OCI-M1 (cell line): ENCODE measurements at regions not wholly inside any gene's neighbourhood (a gene's known extent, or its start where the extent isn't known, plus 50 kb on each side); places are given as distances from the start of the nearest gene placed in this dataset.
"Not testable (repeated sequence)": the region's sequence is repeated elsewhere in the genome, so short reads cannot be mapped to it uniquely, and the experiment has no call there.

Experiments
- DNase-seq: peaks from one replicate; lab custom pipeline; 2025; lab: John Stamatoyannopoulos, UW

- no peak for DNase-seq
These were observed 192.2 kb upstream of the HS6ST1 start for GRCh38 chr2:128510701-128511397.

- DNase-seq: no peak
These were observed 193.2 kb upstream of the HS6ST1 start for GRCh38 chr2:128511731-128512378.

GRCh38 chr2:128512379-128513115, 193.9 kb upstream of the HS6ST1 start:
- no peak for DNase-seq

- no peak for DNase-seq
These were observed 194.7 kb upstream of the HS6ST1 start for GRCh38 chr2:128513116-128513960.

- DNase-seq: no peak
These were observed 195.3 kb upstream of the HS6ST1 start for GRCh38 chr2:128513961-128514283.

GRCh38 chr2:128514555-128514955, 195.9 kb upstream of the HS6ST1 start:
- DNase-seq: no peak

- DNase-seq: no peak
These were observed 198.3 kb upstream of the HS6ST1 start for GRCh38 chr2:128516938-128517337.

GRCh38 chr2:128519028-128519427, 200.4 kb upstream of the HS6ST1 start:
- DNase-seq: not testable (repeated sequence)

GRCh38 chr2:128519517-128520215, 201.0 kb upstream of the HS6ST1 start:
- DNase-seq: no peak

- no peak for DNase-seq
These were observed 201.7 kb upstream of the HS6ST1 start for GRCh38 chr2:128520340-128520739.

- DNase-seq: no peak
These were observed 202.1 kb upstream of the HS6ST1 start for GRCh38 chr2:128520791-128521190.

- DNase-seq: no peak
These were observed 202.8 kb upstream of the HS6ST1 start for GRCh38 chr2:128521482-128521881.

- no peak for DNase-seq
These were observed 204.2 kb upstream of the HS6ST1 start for GRCh38 chr2:128522829-128523228.

- DNase-seq: no peak
These were observed 204.8 kb upstream of the HS6ST1 start for GRCh38 chr2:128523457-128523856.

- DNase-seq: no peak
These were observed 205.5 kb upstream of the HS6ST1 start for GRCh38 chr2:128524183-128524582.

- DNase-seq: no peak
These were observed 207.0 kb upstream of the HS6ST1 start for GRCh38 chr2:128525653-128526052.

- no peak for DNase-seq
These were observed 207.8 kb upstream of the HS6ST1 start for GRCh38 chr2:128526455-128526976.

- DNase-seq: no peak
These were observed 209.5 kb upstream of the HS6ST1 start for GRCh38 chr2:128528133-128528532.

- DNase-seq: no peak
These were observed 211.4 kb upstream of the HS6ST1 start for GRCh38 chr2:128530025-128530573.

GRCh38 chr2:128531856-128532255, 213.2 kb upstream of the HS6ST1 start:
- peak; percentile 73 for DNase-seq

GRCh38 chr2:128533101-128533500, 214.4 kb upstream of the HS6ST1 start:
- no peak for DNase-seq
